SU-DHL-6 (cell line): ENCODE measurements at regions not wholly inside any gene's neighbourhood (a gene's known extent, or its start where the extent isn't known, plus 50 kb on each side); places are given as distances from the start of the nearest gene placed in this dataset.

Experiments
- H2AFZ ChIP-seq: fragments of 200-600 bp; sonication (generic); 2 replicates; pipeline ENCODE4 v1.6.1; 2014; ENCODE audit warnings: low read depth, mild to moderate bottlenecking, moderate library complexity, mixed read lengths, antibody characterized with exemption, low read length; ENCODE audit not compliant: severe bottlenecking
- H3F3A ChIP-seq: fragments of 200-600 bp; shearing (Covaris generic); 2 replicates; pipeline ENCODE4 v1.6.0; 2016; ENCODE audit warnings: antibody characterized with exemption, mild to moderate bottlenecking; ENCODE audit not compliant: insufficient read depth
- H3K27ac ChIP-seq: fragments of 200-600 bp; sonication (generic); 2 replicates; pipeline ENCODE4 v1.5.1; 2016; ENCODE audit warnings: low read depth, mild to moderate bottlenecking, low read length, moderate library complexity, mixed read lengths
- H3K27me3 ChIP-seq: fragments of 200-600 bp; sonication (generic), shearing (Covaris generic); 2 replicates; pipeline ENCODE4 v1.6.0; 2014; ENCODE audit warnings: mild to moderate bottlenecking, low read length
- H3K36me3 ChIP-seq: fragments of 200-600 bp; sonication (generic); 2 replicates; pipeline ENCODE4 v1.6.1; 2014; ENCODE audit warnings: mild to moderate bottlenecking, low read length, mixed read lengths
- H3K4me2 ChIP-seq: fragments of 300-600, 200-600 bp; shearing (Covaris generic), sonication (generic); 2 replicates; pipeline ENCODE4 v1.6.0; 2014; ENCODE audit warnings: low read length, low read depth, mild to moderate bottlenecking; ENCODE audit not compliant: poor library complexity, severe bottlenecking
- H3K4me3 ChIP-seq: fragments of 200-600 bp; sonication (generic); 2 replicates; pipeline ENCODE4 v1.5.1; 2014; ENCODE audit warnings: antibody characterized with exemption, low read length, mild to moderate bottlenecking, mixed read lengths; ENCODE audit not compliant: insufficient read depth, poor library complexity, severe bottlenecking
- H3K79me2 ChIP-seq: fragments of 200-600 bp; sonication (generic); 2 replicates; pipeline ENCODE4 v1.6.1; 2014; ENCODE audit warnings: mild to moderate bottlenecking, low read length, moderate library complexity; ENCODE audit not compliant: insufficient read depth
- H3K9ac ChIP-seq: fragments of 200-600 bp; sonication (generic); 2 replicates; pipeline ENCODE4 v1.7.0; 2014; ENCODE audit warnings: mild to moderate bottlenecking, low read length
- H3K9me2 ChIP-seq: fragments of 200-600 bp; sonication (generic); replicated peaks from 2 replicates; pipeline ENCODE4 v1.6.1; 2014; ENCODE audit warnings: low read length; ENCODE audit not compliant: insufficient read depth
- H3K9me3 ChIP-seq: fragments of 200-600 bp; sonication (generic); 2 replicates; pipeline ENCODE4 v1.6.1; 2014; ENCODE audit warnings: low read length, mixed read lengths; ENCODE audit not compliant: insufficient read depth
- H4K20me1 ChIP-seq: fragments of 200-600 bp; sonication (generic); 2 replicates; pipeline ENCODE4 v1.6.1; 2014; ENCODE audit warnings: low read depth, mild to moderate bottlenecking, antibody characterized with exemption, low read length, moderate library complexity, mixed read lengths
- CTCF ChIP-seq: fragments of 200-600 bp; sonication (generic); IDR thresholded peaks from one replicate; pipeline ENCODE4 v1.5.1; 2017; ENCODE audit warnings: antibody characterized with exemption, mild to moderate bottlenecking, low read length, moderate library complexity; ENCODE audit not compliant: insufficient read depth, poor library complexity, severe bottlenecking
- EZH2phosphoT487 ChIP-seq: fragments of 200-600 bp; sonication (generic), shearing (Covaris generic); conservative IDR thresholded peaks from 2 replicates; pipeline ENCODE4 v1.6.1; 2018; ENCODE audit warnings: mild to moderate bottlenecking, antibody characterized with exemption, low read length, moderate library complexity, mixed read lengths

- no peak overlapping the region for H2AFZ ChIP-seq
- no peaks in the 10 kb centered on the region for H3F3A ChIP-seq
- H3K9me2 ChIP-seq: no peaks in the 10 kb centered on the region
- no peak overlapping the region for H3K4me3 ChIP-seq
- H3K9me3 ChIP-seq: no peaks in the 10 kb centered on the region
- no peak overlapping the region for H3K27ac ChIP-seq
- no peak overlapping the region for H3K9ac ChIP-seq
- TF ChIP-seq EZH2phosphoT487 (no peak), CTCF (no peak)
- no peak overlapping the region for H3K4me2 ChIP-seq
- no peaks in the 10 kb centered on the region for H3K79me2 ChIP-seq
- H3K27me3 ChIP-seq: no peaks in the 10 kb centered on the region
- H3K36me3 ChIP-seq: no peaks in the 10 kb centered on the region
- H4K20me1 ChIP-seq: no peaks in the 10 kb centered on the region
Measured at GRCh38 chr6:82741325-82741995, 324.2 kb downstream of the UBE3D start.

- Histone ChIP-seq H3K27ac (no peak overlapping the region), H3K4me3 (no peak overlapping the region), H3K9me2 (no peaks in the 10 kb centered on the region), H3K36me3 (no peaks in the 10 kb centered on the region), H3K79me2 (no peaks in the 10 kb centered on the region), H3K9ac (no peak overlapping the region), H3K9me3 (no peaks in the 10 kb centered on the region), H3K27me3 (no peaks in the 10 kb centered on the region), H3K4me2 (no peak overlapping the region), H4K20me1 (no peaks in the 10 kb centered on the region), H2AFZ (no peak overlapping the region), H3F3A (no peaks in the 10 kb centered on the region)
- TF ChIP-seq CTCF: no peak
- TF ChIP-seq EZH2phosphoT487: no peak
Measured at GRCh38 chr6:82741996-82742385, 323.6 kb downstream of the UBE3D start.

- H3K27me3 ChIP-seq: no peaks in the 10 kb centered on the region
- H3K36me3 ChIP-seq: no peaks in the 10 kb centered on the region
- no peak overlapping the region for H3K9ac ChIP-seq
- H3K4me2 ChIP-seq: no peak overlapping the region
- H3F3A ChIP-seq: no peaks in the 10 kb centered on the region
- H2AFZ ChIP-seq: no peak overlapping the region
- no peak overlapping the region for H3K27ac ChIP-seq
- no peaks in the 10 kb centered on the region for H3K9me3 ChIP-seq
- H4K20me1 ChIP-seq: no peaks in the 10 kb centered on the region
- H3K9me2 ChIP-seq: no peaks in the 10 kb centered on the region
- TF ChIP-seq CTCF (no peak), EZH2phosphoT487 (no peak)
- H3K4me3 ChIP-seq: no peak overlapping the region
- H3K79me2 ChIP-seq: no peaks in the 10 kb centered on the region
Measured at GRCh38 chr6:82744286-82745015, 321.2 kb downstream of the UBE3D start.
